ENCODE measurements at regions not wholly inside any gene's neighbourhood (a gene's known extent, or its start where the extent isn't known, plus 50 kb on each side); places are given as distances from the start of the nearest gene placed in this dataset.
"Not testable (repeated sequence)": the region's sequence is repeated elsewhere in the genome, so short reads cannot be mapped to it uniquely, and the experiment has no call there.

- TF ChIP-seq POLR2A (IDR thresholded peaks at IDR 0.05; ENCODE audit: low read length); GATA1 (IDR thresholded peaks at IDR 0.05; ENCODE audit: low read depth, low read length): not testable (repeated sequence)
Observed at GRCh38 chr2:88365408-88365807, 87.1 kb downstream of the FOXI3 start.

Measured in erythroblast (primary cell).